ENCODE measurements at regions not wholly inside any gene's neighbourhood (a gene's known extent, or its start where the extent isn't known, plus 50 kb on each side); places are given as distances from the start of the nearest gene placed in this dataset.
A peak's percentile ranks its signal among the peaks of the same experiment; 100 is the strongest.
"Not testable (repeated sequence)": the region's sequence is repeated elsewhere in the genome, so short reads cannot be mapped to it uniquely, and the experiment has no call there.

GRCh38 chr10:130660266-130660665 is 524.1 kb downstream of the GLRX3 start:
- DNase-seq (ENCODE audit: low read depth), result no peak

- DNase-seq (ENCODE audit: low read depth), result no peak
These were observed 525.2 kb downstream of the GLRX3 start for GRCh38 chr10:130661419-130661818.

GRCh38 chr10:130662775-130663174 is 526.6 kb downstream of the GLRX3 start:
- no peak for DNase-seq (ENCODE audit: low read depth)

- DNase-seq (ENCODE audit: low read depth), result no peak
These were observed 528.3 kb downstream of the GLRX3 start for GRCh38 chr10:130664526-130664925.

- no peak for DNase-seq (ENCODE audit: low read depth)
These were observed 530.0 kb downstream of the GLRX3 start for GRCh38 chr10:130666215-130666614.

- peak; percentile 2 for DNase-seq (ENCODE audit: low read depth)
These were observed 550.6 kb downstream of the GLRX3 start for GRCh38 chr10:130686689-130687300.

GRCh38 chr10:130687566-130687965 is 551.4 kb downstream of the GLRX3 start:
- DNase-seq (ENCODE audit: low read depth), result no peak

GRCh38 chr10:130689743-130690626 is 553.8 kb downstream of the GLRX3 start:
- DNase-seq (ENCODE audit: low read depth), result no peak

GRCh38 chr10:130691776-130692175 is 555.6 kb downstream of the GLRX3 start:
- DNase-seq (ENCODE audit: low read depth), result no peak

- no peak for DNase-seq (ENCODE audit: low read depth)
These were observed 560.7 kb downstream of the GLRX3 start for GRCh38 chr10:130696870-130697269.

- DNase-seq (ENCODE audit: low read depth), result no peak
These were observed 571.3 kb downstream of the GLRX3 start for GRCh38 chr10:130707389-130707979.

- DNase-seq (ENCODE audit: low read depth), result no peak
These were observed 572.4 kb downstream of the GLRX3 start for GRCh38 chr10:130708465-130709070.

GRCh38 chr10:130709415-130709814 is 573.2 kb downstream of the GLRX3 start:
- DNase-seq (ENCODE audit: low read depth), result no peak

GRCh38 chr10:130711072-130711471 is 574.9 kb downstream of the GLRX3 start:
- no peak for DNase-seq (ENCODE audit: low read depth)

- no peak for DNase-seq (ENCODE audit: low read depth)
These were observed 576.9 kb downstream of the GLRX3 start for GRCh38 chr10:130713135-130713534.

GRCh38 chr10:130713731-130714130 is 577.5 kb downstream of the GLRX3 start:
- DNase-seq (ENCODE audit: low read depth), result no peak

GRCh38 chr10:130714742-130715467 is 578.7 kb downstream of the GLRX3 start:
- DNase-seq (ENCODE audit: low read depth), result no peak

GRCh38 chr10:130715686-130716670 is 579.8 kb downstream of the GLRX3 start:
- no peak for DNase-seq (ENCODE audit: low read depth)

- DNase-seq (ENCODE audit: low read depth), result no peak
These were observed 580.9 kb downstream of the GLRX3 start for GRCh38 chr10:130717083-130717482.

- DNase-seq (ENCODE audit: low read depth), result not testable (repeated sequence)
These were observed 582.7 kb downstream of the GLRX3 start for GRCh38 chr10:130718744-130719447.
